CD4-positive, alpha-beta T cell (primary cell): ENCODE measurements at regions not wholly inside any gene's neighbourhood (a gene's known extent, or its start where the extent isn't known, plus 50 kb on each side); places are given as distances from the start of the nearest gene placed in this dataset.

ENCODE experiments used
- ATAC-seq: fragments of 200-7000 bp; cut with Tn5 transposase; one replicate; pipeline ENCODE4 v1.10.0; 2022; ENCODE audit warnings: mild to moderate bottlenecking; ENCODE audit not compliant: poor library complexity
- CTCF ChIA-PET: fragments of 350-600 bp; sonication (Branson Sonifier 250); formaldehyde crosslinking; loops from one replicate; lab custom pipeline; 2021; ENCODE audit warnings: antibody characterized with exemption, inconsistent platforms; lab: Charles Lee
- POLR2A ChIA-PET: fragments of 350-600 bp; sonication (Branson Sonifier 250); formaldehyde crosslinking; loops from one replicate; lab custom pipeline; 2021; ENCODE audit warnings: antibody characterized with exemption, inconsistent platforms; lab: Charles Lee
- DNase-seq, 14 experiments: peaks; one replicate each; pipeline ENCODE4 v3.0.0-alpha.2; 2013 to 2020; ENCODE audit warnings: mixed read lengths in 2 of 14
- H3K27ac ChIP-seq, 2 donors: one replicate each; pipeline versions ENCODE4 v1.5.1 to v1.7.0; 2013; ENCODE audit warnings: low read length in 2 of 2, low read depth in 1 of 2, mild to moderate bottlenecking in 1 of 2
- H3K27me3 ChIP-seq, 2 experiments: 1 replicate in 1 of 2; 2 replicates in 1 of 2; pipeline versions ENCODE4 v1.6.1 to v1.7.0; 2013; ENCODE audit warnings: low read length in 2 of 2, control low read depth in 1 of 2, mild to moderate bottlenecking in 1 of 2, moderate library complexity in 1 of 2; ENCODE audit not compliant: insufficient read depth in 2 of 2, control insufficient read depth in 1 of 2
- H3K36me3 ChIP-seq: one replicate; pipeline ENCODE4 v1.6.1; 2013; ENCODE audit warnings: low read length, control low read depth; ENCODE audit not compliant: insufficient read depth
- H3K4me1 ChIP-seq: one replicate; pipeline ENCODE4 v1.6.1; 2013; ENCODE audit warnings: low read length, control low read depth; ENCODE audit not compliant: insufficient read depth
- H3K4me3 ChIP-seq: one replicate; pipeline ENCODE4 v1.5.1; 2013; ENCODE audit warnings: mild to moderate bottlenecking, low read length, moderate library complexity
- H3K9me3 ChIP-seq, 2 experiments: 1 replicate in 1 of 2; 2 replicates in 1 of 2; pipeline versions ENCODE4 v1.6.1 to v1.7.0; 2013; ENCODE audit warnings: low read length in 2 of 2, mild to moderate bottlenecking in 2 of 2, control low read depth in 1 of 2, moderate library complexity in 1 of 2; ENCODE audit not compliant: control insufficient read depth in 1 of 2, insufficient read depth in 1 of 2
- H3K27ac Mint-ChIP-seq: one replicate; pipeline ENCODE4 v1.8.0; 2020; ENCODE audit warnings: mixed read lengths
- H3K27me3 Mint-ChIP-seq: one replicate; pipeline ENCODE4 v1.8.0; 2021; ENCODE audit warnings: mixed read lengths
- H3K36me3 Mint-ChIP-seq: one replicate; pipeline ENCODE4 v1.8.0; 2021; ENCODE audit warnings: low read depth, mixed read lengths
- H3K4me1 Mint-ChIP-seq: one replicate; pipeline ENCODE4 v1.8.0; 2021; ENCODE audit warnings: low read depth, mixed read lengths
- H3K4me3 Mint-ChIP-seq: one replicate; pipeline ENCODE4 v1.8.0; 2020; ENCODE audit warnings: mild to moderate bottlenecking, mixed read lengths
- H3K9me3 Mint-ChIP-seq: one replicate; pipeline ENCODE4 v1.8.0; 2020; ENCODE audit warnings: mixed read lengths
- CTCF ChIP-seq: fragments of 200-600 bp; IDR thresholded peaks from one replicate; pipeline ENCODE4 v1.8.0; 2022; ENCODE audit warnings: antibody characterized with exemption, mild to moderate bottlenecking
- intact Hi-C, 2 experiments: fragments of 100-400 bp; cut with DNase I in 1 of 2; cut with micrococcal nuclease in 1 of 2; formaldehyde crosslinking; loops; one replicate each; pipeline versions ENCODE4 v1.15.1 to v1.9.0; 2023 to 2025; cut with DNase I, micrococcal nuclease

GRCh38 chr5:72005671-72006070 lies 101.6 kb upstream of the MAP1B start:
- Histone ChIP-seq H3K36me3 (no peaks in the 10 kb centered on the region), H3K4me3 (no peak overlapping the region), H3K27ac (no peak overlapping the region), H3K27me3 (peaks cover 0 to 2% of the 10 kb centered on the region in 2 experiments), H3K4me1 (no peaks in the 10 kb centered on the region), H3K9me3 (no peaks in the 10 kb centered on the region)
- intact Hi-C loops, result no loop called here
- TF ChIP-seq CTCF, result no peak
- ChIA-PET CTCF (no interaction called here), POLR2A (no interaction called here)
- H3K4me1 Mint-ChIP-seq, result no peaks in the 10 kb centered on the region
- DNase-seq (no peak), ATAC-seq (no peak)
- H3K27me3 Mint-ChIP-seq, result peaks cover 34% of the 10 kb centered on the region
- no peak overlapping the region for H3K4me3 Mint-ChIP-seq
- H3K27ac Mint-ChIP-seq, result no peak overlapping the region
- H3K9me3 Mint-ChIP-seq, result no peaks in the 10 kb centered on the region
- no peaks in the 10 kb centered on the region for H3K36me3 Mint-ChIP-seq

- Histone ChIP-seq H3K27ac (no peak overlapping the region), H3K36me3 (no peaks in the 10 kb centered on the region), H3K4me3 (no peak overlapping the region), H3K27me3 (peaks cover 0 to 2% of the 10 kb centered on the region in 2 experiments), H3K4me1 (no peaks in the 10 kb centered on the region), H3K9me3 (no peaks in the 10 kb centered on the region)
- no peak for DNase-seq
- TF ChIP-seq CTCF, result no peak
- Mint-ChIP-seq H3K27ac (no peak overlapping the region), H3K4me3 (no peak overlapping the region), H3K9me3 (no peaks in the 10 kb centered on the region), H3K36me3 (no peaks in the 10 kb centered on the region), H3K4me1 (no peaks in the 10 kb centered on the region), H3K27me3 (peaks cover 41% of the 10 kb centered on the region)
- ATAC-seq, result no peak
- ChIA-PET POLR2A (no interaction called here), CTCF (no interaction called here)
- intact Hi-C loops, result no loop called here
These were observed 100.9 kb upstream of the MAP1B start for GRCh38 chr5:72006361-72006760.

GRCh38 chr5:72007336-72008111 lies 99.8 kb upstream of the MAP1B start:
- peaks cover 47% of the 10 kb centered on the region for H3K27me3 Mint-ChIP-seq
- no peaks in the 10 kb centered on the region for H3K4me1 ChIP-seq
- no peaks in the 10 kb centered on the region for H3K36me3 Mint-ChIP-seq
- H3K36me3 ChIP-seq, result no peaks in the 10 kb centered on the region
- H3K9me3 ChIP-seq, result no peaks in the 10 kb centered on the region
- peaks cover 0 to 2% of the 10 kb centered on the region in 2 experiments for H3K27me3 ChIP-seq
- no peak overlapping the region for H3K27ac ChIP-seq
- H3K4me1 Mint-ChIP-seq, result no peaks in the 10 kb centered on the region
- no peak for TF ChIP-seq CTCF
- H3K4me3 ChIP-seq, result no peak overlapping the region
- ATAC-seq, result no peak
- no peaks in the 10 kb centered on the region for H3K9me3 Mint-ChIP-seq
- intact Hi-C loops, result no loop called here
- POLR2A ChIA-PET, result no interaction called here
- H3K27ac Mint-ChIP-seq, result no peak overlapping the region
- no peak for DNase-seq
- CTCF ChIA-PET, result no interaction called here
- no peak overlapping the region for H3K4me3 Mint-ChIP-seq
